Esophagus muscularis mucosa (tissue), 4 donors: ENCODE measurements at regions not wholly inside any gene's neighbourhood (a gene's known extent, or its start where the extent isn't known, plus 50 kb on each side); places are given as distances from the start of the nearest gene placed in this dataset.

Experiments used
- DNase-seq: peaks from one replicate; pipeline ENCODE4 v3.0.0-alpha.2; 2017; ENCODE audit errors: extremely low spot score
- H3K27ac ChIP-seq, 4 donors: fragments of 200-600 bp; sonication (generic); replicated peaks in 1 of 4; 1 replicate in 3 of 4; 2 replicates in 1 of 4; pipeline ENCODE4 v1.5.1; 2016 to 2019; ENCODE audit warnings: mild to moderate bottlenecking in 1 of 4
- H3K27me3 ChIP-seq, 4 donors: fragments of 200-600 bp; sonication (generic); one replicate each; pipeline versions ENCODE4 v1.5.1 to v1.6.0; 2016 to 2019
- H3K36me3 ChIP-seq, 4 donors: fragments of 200-600 bp; sonication (generic); one replicate each; pipeline ENCODE4 v1.5.1; 2016 to 2019
- H3K4me1 ChIP-seq, 4 donors: fragments of 200-600 bp; sonication (generic); one replicate each; pipeline ENCODE4 v1.5.1; 2016 to 2019
- H3K4me3 ChIP-seq, 4 donors: fragments of 200-600 bp; sonication (generic); 1 replicate in 2 of 4; 2 replicates in 2 of 4; pipeline ENCODE4 v1.5.1; 2016 to 2019; ENCODE audit warnings: mild to moderate bottlenecking in 4 of 4, moderate library complexity in 1 of 4
- H3K9me3 ChIP-seq, 4 donors: fragments of 200-600 bp; sonication (generic); 1 replicate in 3 of 4; 2 replicates in 1 of 4; pipeline ENCODE4 v1.5.1; 2016 to 2019
- EP300 ChIP-seq: sonication (generic); formaldehyde crosslinking; IDR thresholded peaks from one replicate; pipeline ENCODE4 v1.6.1; 2017; ENCODE audit warnings: antibody characterized with exemption
- POLR2A ChIP-seq: fragments of 450-650 bp; IDR thresholded peaks from one replicate; pipeline ENCODE4 v1.6.1; 2017; ENCODE audit warnings: antibody characterized with exemption, moderate library complexity, mild to moderate bottlenecking, low read depth
- POLR2AphosphoS5 ChIP-seq, 2 donors: sonication (generic); formaldehyde crosslinking; IDR thresholded peaks; one replicate each; pipeline ENCODE4 v1.6.1; 2017; ENCODE audit warnings: antibody characterized with exemption in 2 of 2
- WGBS: methylation state at CpG from one replicate; pipeline ENCODE4 v1.1.5; 2018; 5-methylcytosine and 5-hydroxymethylcytosine counted together
- intact Hi-C: fragments of 100-400 bp; cut with DNase I; formaldehyde crosslinking; loops from one replicate; pipeline ENCODE4 v1.15.1; 2023
- small RNA-seq, 3 donors: library from RNA; depleted of rRNA; stranded (forward); fragments of <200 nt; gene quantifications; one replicate each; pipeline ENCODE3, GENCODE V24; 2016
- TF ChIP-seq, protein P1 (sequence below), 3 experiments: fragments of 200-600 bp in 2 of 3; fragments of 450-650 bp in 1 of 3; sonication (generic) in 2 of 3; IDR thresholded peaks; one replicate each; pipeline ENCODE4 v1.5.1; 2017 to 2019; ENCODE audit warnings: antibody characterized with exemption in 3 of 3, mild to moderate bottlenecking in 2 of 3, moderate library complexity in 1 of 3

DNA sequence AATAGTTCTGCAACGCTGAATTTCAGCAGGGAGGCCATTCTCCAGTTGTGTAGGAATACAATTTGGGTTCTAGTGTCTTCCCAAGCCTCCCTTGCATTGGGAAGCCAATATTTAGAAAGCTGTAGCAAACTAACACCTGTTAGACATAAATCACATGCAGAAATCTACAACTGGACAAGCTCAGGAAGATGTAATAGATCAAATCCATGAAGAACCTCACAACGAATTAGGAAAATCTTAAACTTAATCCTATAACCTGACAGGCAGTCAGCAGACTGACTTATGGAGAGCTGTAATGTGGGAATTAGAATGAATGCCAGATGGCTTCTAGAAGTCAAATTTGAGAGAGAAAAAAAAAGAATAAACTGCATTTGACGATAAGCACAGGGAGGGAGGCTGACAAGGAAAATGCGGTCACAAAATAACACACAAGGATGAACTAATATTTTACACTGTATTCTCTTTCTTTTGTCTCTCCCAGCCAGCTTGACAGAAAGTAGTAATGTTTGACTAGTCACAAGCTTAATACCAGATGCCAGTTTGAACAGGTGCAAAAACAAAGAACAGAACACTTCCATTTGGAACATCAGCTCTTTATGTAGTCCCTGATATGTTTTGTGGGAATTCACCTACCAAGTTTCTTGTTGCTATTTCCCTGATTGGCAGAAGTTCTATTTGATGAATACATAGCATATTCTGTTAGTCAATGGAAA lies 50.8 kb upstream of the FANCL start:
- DNase-seq, result no peak
- WGBS, result 43% methylated on average over 4 of the region's 4 CpGs

More for the DNA sequence above, 50.8 kb upstream of the FANCL start:
- Histone ChIP-seq H3K36me3 (no peaks in the 10 kb centered on the region), H3K4me3 (no peak overlapping the region), H3K4me1 (no peaks in the 10 kb centered on the region), H3K27me3 (no peaks in the 10 kb centered on the region), H3K27ac (no peak overlapping the region), H3K9me3 (no peaks in the 10 kb centered on the region)
- intact Hi-C loops, result no loop called here
- TF ChIP-seq EP300 (no peak), POLR2A (no peak), POLR2AphosphoS5 (IDR thresholded peaks at IDR 0.05) (no peak)
- TF ChIP-seq, protein P1, sequence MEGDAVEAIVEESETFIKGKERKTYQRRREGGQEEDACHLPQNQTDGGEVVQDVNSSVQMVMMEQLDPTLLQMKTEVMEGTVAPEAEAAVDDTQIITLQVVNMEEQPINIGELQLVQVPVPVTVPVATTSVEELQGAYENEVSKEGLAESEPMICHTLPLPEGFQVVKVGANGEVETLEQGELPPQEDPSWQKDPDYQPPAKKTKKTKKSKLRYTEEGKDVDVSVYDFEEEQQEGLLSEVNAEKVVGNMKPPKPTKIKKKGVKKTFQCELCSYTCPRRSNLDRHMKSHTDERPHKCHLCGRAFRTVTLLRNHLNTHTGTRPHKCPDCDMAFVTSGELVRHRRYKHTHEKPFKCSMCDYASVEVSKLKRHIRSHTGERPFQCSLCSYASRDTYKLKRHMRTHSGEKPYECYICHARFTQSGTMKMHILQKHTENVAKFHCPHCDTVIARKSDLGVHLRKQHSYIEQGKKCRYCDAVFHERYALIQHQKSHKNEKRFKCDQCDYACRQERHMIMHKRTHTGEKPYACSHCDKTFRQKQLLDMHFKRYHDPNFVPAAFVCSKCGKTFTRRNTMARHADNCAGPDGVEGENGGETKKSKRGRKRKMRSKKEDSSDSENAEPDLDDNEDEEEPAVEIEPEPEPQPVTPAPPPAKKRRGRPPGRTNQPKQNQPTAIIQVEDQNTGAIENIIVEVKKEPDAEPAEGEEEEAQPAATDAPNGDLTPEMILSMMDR (IDR thresholded peaks at IDR 0.05), result no peak

Small RNA genes in the stretch of these regions (small RNA-seq; reads per million reads assigned to genes)
- gene AC007179.3 (0 reads per million in 3 donors), gene MIR4432 (0 reads per million in 3 donors), gene RNA5SP94 (0 reads per million in 3 donors), gene RNU1-32P (0 to 0.19 (median 0) reads per million in 3 donors), gene RNU6-508P (0 reads per million in 3 donors)
